Fibroblast of upper back skin (primary cell): ENCODE measurements at regions not wholly inside any gene's neighbourhood (a gene's known extent, or its start where the extent isn't known, plus 50 kb on each side); places are given as distances from the start of the nearest gene placed in this dataset.
"Not testable (repeated sequence)": the region's sequence is repeated elsewhere in the genome, so short reads cannot be mapped to it uniquely, and the experiment has no call there.

Experiments
- DNase-seq: peaks from one replicate; pipeline ENCODE4 v3.0.0-alpha.2; 2013

GRCh38 chr4:125620066-125620860 is 305.5 kb downstream of the FAT4 start:
- peak; percentile 23 for DNase-seq

DNA sequence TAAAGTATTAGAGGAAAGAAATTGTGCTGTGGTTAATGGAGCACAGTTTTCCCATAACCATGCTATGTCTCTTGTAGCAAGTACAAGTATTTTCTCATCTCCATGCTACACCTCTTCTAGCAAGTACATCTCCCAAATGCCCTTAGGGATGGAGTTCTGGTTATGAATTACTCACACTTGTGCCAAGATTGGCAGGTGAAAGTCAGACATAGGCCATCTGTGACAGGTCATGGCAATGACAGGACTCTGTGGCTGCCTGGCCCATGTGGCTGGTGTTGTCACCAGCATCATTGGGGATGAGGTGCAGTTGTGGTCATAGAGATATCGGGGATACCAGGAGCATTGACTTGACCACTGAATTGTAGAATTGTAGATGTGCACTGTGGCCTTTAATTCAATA is 310.2 kb downstream of the FAT4 start:
- DNase-seq: no peak

DNA sequence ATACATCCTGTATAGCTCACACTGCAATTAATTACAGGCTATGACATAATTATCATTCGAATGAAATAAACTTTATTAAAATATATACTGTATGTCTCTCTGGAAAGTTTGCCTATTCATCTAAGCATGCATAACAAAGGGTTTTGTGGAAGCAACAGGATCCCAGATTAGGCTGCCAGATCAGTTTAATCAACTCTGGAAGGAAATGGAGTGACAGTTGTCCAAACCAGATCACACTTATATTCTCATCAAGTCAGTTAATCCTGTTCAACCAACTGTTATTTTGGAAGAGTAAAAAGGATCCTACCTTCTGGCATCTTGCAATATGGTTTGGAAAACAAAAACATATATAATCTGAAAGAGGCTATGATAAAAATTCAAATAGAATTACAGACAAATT is 312.2 kb downstream of the FAT4 start:
- DNase-seq: no peak

DNA sequence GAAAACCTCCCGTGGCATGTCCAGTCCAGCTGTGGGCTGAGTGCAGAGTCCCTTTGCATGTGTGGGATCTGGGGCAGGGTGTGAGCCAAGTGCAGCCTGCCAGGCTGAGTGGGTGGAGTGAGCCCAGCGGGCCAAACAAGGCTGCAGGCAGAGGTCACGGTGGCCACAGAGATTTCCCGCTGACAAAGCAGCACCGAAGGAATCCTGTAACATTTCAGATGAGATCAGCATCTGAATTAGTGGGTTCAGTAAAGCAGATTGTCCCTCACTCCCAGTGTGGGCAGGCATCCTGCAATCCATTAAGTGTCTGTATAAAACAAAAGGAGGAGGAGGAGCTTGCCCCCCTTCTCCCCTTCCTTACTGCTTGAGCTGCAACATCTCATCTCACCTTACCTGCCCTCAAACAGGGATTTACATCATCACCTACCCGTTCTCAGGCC is 324.4 kb downstream of the FAT4 start:
- DNase-seq: no peak

- no peak for DNase-seq
Measured at GRCh38 chr4:125641611-125642010, 326.9 kb downstream of the FAT4 start.

DNA sequence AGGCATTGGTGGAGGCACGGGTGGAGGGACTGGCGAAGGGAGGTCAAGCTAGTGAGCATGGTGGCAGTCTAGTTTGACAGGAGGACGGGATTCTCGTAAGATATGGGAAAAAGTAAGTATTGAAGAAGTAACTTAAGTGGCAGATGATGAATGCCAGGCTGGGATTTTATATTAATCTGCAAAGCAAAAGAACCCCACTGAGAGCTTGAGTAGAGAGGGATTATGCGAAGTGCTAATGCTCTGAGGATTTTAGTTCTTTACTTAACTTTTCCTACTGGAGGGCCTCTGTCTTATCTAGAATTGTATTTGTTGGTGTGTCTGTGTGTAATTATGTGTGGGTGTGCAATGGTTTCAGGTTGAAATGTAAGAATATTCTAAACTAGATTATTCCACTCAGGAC is 327.9 kb downstream of the FAT4 start:
- no peak for DNase-seq

DNA sequence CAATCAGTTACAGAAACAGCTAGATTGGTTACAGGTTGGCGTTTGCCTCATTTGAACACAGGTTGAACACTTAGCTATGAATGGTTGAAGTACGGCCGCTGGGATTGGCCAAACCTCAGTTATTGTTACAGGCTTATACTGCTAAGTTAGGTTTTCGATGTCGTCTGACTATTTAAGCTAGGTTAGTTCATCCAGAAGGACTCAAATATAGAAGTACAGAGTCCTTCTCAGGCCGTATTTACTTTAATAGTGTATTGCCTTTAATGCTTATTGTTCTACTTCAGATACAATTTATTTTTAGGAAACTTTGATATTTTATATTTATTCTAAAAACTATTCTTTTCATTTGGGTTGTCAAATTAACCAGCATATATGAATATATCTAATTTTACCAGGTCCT is 334.7 kb downstream of the FAT4 start:
- DNase-seq: no peak

DNA sequence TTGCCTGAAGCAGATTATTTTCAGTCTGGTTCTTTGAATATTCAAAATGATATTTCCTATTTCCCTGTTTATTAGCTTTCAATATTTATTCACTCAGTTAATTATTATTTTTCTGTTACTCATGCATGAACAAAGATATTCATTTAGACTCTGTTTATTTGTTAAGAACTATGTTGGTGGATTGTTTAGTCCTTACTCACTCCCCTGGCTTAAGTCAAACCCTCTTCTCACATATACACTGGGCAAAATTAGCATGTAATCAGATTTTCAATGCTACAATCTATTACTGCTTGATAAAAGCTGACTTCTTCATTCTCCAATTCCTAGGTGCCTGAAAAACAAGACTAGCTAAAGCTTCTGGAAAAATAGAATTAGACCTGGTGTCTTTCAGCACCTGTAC is 335.8 kb downstream of the FAT4 start:
- DNase-seq: no peak

- DNase-seq: not testable (repeated sequence)
Measured at GRCh38 chr4:125651707-125652357, 337.1 kb downstream of the FAT4 start.

- no peak for DNase-seq
Measured at GRCh38 chr4:125658773-125659172, 344.0 kb downstream of the FAT4 start.

GRCh38 chr4:125663896-125664767 is 349.4 kb downstream of the FAT4 start:
- DNase-seq: no peak

DNA sequence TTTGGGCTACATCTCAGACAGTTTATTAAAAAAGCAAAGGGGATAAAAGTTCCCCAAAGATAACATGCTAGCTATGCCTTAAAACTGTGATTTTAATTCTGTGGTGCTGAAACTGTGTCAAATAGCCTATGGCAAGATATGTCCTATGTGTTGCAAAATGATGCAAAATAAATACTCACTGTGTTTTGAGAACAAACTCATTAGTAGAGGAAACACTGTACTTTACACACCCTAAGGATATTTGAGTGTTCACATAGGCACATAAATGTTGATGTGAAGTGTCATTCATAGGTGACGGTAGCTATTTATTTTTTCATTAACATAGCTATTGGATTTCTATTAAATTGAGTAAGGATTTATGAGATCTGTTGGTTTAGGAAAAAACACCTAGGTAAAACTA is 351.9 kb downstream of the FAT4 start:
- no peak for DNase-seq

DNA sequence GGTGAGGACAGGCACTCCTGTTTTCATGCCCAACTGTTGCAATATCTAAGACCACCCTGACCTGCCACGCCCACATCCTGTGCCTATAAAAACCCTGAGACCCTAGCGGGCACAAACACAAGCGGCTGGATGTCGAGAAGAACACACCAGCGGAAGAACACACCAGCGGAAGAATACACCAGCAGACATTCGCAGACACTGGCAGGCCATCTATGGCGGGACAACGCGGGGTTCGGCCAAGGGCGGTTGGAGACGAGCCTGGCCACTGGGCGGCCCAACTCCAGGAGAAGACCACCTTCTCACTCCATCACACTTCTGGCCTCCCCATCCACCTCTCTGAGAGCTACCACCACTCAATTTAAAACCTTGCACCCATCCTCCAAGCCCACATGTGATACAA is 361.4 kb downstream of the FAT4 start:
- no peak for DNase-seq

GRCh38 chr4:125676583-125676982 is 361.8 kb downstream of the FAT4 start:
- DNase-seq: no peak

DNA sequence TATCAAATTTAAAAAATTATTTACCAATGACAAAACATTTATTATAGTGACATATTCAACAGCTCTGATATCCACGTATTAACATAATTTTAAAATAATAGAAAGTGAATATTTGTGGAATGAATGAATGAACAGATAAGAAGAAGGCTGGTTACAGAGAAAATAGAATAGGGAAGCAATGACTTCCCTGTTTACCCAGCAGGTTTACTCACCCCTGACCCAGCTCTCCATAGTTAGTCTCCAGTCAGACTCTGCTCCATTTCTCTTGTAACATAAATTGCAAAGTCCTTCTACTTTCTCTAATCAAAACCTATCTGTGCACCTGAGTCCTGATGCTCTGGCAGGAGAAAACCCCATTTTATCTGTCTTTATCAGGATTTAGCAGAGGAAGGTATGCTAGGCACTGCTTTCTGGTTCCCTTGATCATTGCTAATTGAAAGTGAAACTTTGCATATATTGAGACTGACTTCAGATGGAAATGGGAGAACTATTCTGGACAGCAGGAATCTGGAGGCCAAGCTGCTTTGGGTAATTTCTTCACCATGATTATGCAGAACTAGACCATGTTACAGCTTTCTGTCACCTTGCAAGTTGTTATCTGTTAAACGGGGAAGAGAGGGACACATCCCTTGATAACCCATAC is 363.0 kb downstream of the FAT4 start:
- DNase-seq: no peak

- no peak for DNase-seq
Measured at GRCh38 chr4:125679989-125680388, 365.2 kb downstream of the FAT4 start.

GRCh38 chr4:125681240-125681639 is 366.5 kb downstream of the FAT4 start:
- DNase-seq: no peak

DNA sequence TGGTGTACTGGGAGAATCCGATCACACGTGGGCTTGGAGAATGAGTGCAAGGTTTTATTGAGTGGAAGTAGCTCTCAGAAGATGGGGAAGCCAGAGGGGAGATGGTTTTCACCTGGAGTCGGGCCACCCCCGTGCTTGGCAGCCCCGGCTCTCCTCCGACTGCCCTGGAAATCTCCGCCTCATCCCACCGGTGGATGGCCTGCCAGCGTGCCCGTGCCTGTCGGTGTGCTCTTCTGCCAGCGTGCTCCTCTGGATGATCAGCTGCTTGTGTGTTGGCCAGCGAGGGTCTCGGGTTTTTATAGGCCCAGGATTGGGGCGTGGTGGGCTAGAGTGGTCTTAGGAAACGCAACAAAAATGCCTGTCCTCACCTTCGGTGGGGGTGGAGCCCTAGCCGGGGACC is 368.0 kb downstream of the FAT4 start:
- no peak for DNase-seq

DNA sequence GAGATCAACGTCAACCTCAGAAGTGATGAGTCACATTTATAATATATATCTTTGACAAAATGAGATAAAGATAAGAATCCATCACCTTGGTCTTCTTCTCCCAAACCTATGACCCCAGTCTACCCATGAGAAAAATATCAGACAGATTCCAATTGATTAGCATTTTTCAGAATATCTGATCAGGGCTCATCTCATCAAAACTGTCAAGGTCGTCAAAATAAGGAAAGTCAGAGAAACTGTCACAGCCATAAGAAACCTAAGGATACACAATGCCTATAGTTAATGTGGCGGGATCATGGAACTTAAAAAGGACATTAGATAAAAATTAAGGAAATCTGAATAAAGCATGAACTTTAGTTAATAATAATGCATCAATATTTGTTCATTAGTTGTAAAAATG is 374.1 kb downstream of the FAT4 start:
- DNase-seq: no peak

DNA sequence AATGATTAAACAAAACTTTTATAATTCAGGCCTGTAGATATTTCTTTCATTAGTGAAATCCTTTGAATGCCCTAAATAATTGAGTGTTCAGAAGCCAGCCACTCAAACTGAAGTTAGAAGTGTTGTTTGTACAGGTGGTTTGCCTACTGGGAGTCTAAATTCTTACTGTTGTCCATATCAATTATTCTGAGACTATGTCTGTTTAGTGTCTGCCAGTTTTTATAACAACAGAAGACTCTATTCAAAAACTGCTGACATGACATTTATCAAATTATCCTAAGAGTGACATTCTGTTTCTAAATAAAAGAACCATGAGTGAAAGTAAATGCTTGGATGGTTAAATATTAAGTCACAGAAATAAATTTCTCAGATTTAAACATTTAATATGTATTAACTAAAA is 375.1 kb downstream of the FAT4 start:
- no peak for DNase-seq

- DNase-seq: no peak
Measured at GRCh38 chr4:125693228-125693627, 378.5 kb downstream of the FAT4 start.

- DNase-seq: no peak
Measured at GRCh38 chr4:125702406-125702805, 387.7 kb downstream of the FAT4 start.

DNA sequence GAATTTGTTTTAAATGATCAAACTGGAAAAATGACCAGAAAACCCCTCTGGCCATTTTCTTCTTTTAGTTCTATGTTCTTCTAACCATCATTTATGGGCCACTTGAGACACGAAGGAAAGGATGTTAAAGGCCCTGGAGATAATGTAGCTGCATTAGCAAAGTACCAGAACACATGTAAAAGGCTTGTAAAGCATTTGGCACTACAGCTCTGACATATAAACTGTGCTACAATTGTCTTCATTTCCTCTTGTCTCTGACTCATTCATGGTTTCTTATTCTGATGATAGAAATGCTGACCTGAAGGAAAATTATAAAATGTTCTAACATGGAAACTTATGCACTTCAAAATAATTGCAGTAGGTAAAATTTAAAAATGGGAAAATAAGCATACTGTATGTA is 388.7 kb downstream of the FAT4 start:
- peak; percentile 51 for DNase-seq
